ENCODE measurements at regions not wholly inside any gene's neighbourhood (a gene's known extent, or its start where the extent isn't known, plus 50 kb on each side); places are given as distances from the start of the nearest gene placed in this dataset.
A peak's percentile ranks its signal among the peaks of the same experiment; 100 is the strongest.
"Not testable (repeated sequence)": the region's sequence is repeated elsewhere in the genome, so short reads cannot be mapped to it uniquely, and the experiment has no call there.

GRCh38 chr2:36125702-36126101, 229.9 kb upstream of the CRIM1 start:
- Histone ChIP-seq H3K27me3 (ENCODE audit: insufficient read depth, poor library complexity, severe bottlenecking) (no peaks in the 10 kb centered on the region), H3K4me3 (replicated peaks; ENCODE audit: insufficient read depth, low read length) (no peak overlapping the region), H3K27ac (replicated peaks) (no peak overlapping the region)
- DNase-seq (ENCODE audit: low read depth in 1 of 2, low spot score in 1 of 2): no peak
- TF ChIP-seq CTCF (IDR thresholded peaks at IDR 0.05; ENCODE audit: insufficient read depth, low read length): no peak
- TF ChIP-seq GABPA (IDR thresholded peaks at IDR 0.05; ENCODE audit: low read depth): no peak
- TF ChIP-seq REST (IDR thresholded peaks at IDR 0.05; ENCODE audit: insufficient replicate concordance, low read depth): no peak
- no peak for TF ChIP-seq POLR2AphosphoS5 (IDR thresholded peaks at IDR 0.05; ENCODE audit: low read depth)
- no peak for TF ChIP-seq SPI1 (IDR thresholded peaks at IDR 0.05; ENCODE audit: borderline replicate concordance, low read depth)

- H3K4me3 ChIP-seq (replicated peaks; ENCODE audit: insufficient read depth, low read length): no peak overlapping the region
- DNase-seq (ENCODE audit: low read depth in 1 of 2, low spot score in 1 of 2): no peak
- no peak overlapping the region for H3K27ac ChIP-seq (replicated peaks)
- no peaks in the 10 kb centered on the region for H3K27me3 ChIP-seq (ENCODE audit: insufficient read depth, poor library complexity, severe bottlenecking)
- no peak for TF ChIP-seq SPI1 (IDR thresholded peaks at IDR 0.05; ENCODE audit: borderline replicate concordance, low read depth)
Measured at GRCh38 chr2:36123995-36124394, 231.6 kb upstream of the CRIM1 start.

GRCh38 chr2:36097022-36097421, 258.6 kb upstream of the CRIM1 start:
- H3K4me3 ChIP-seq (replicated peaks; ENCODE audit: insufficient read depth, low read length): no peak overlapping the region
- H3K27ac ChIP-seq (replicated peaks): no peak overlapping the region
- TF ChIP-seq GABPA (IDR thresholded peaks at IDR 0.05; ENCODE audit: low read depth): no peak
- TF ChIP-seq SPI1 (IDR thresholded peaks at IDR 0.05; ENCODE audit: borderline replicate concordance, low read depth): no peak
- TF ChIP-seq CTCF (IDR thresholded peaks at IDR 0.05; ENCODE audit: insufficient read depth, low read length): no peak
- no peak for TF ChIP-seq POLR2AphosphoS5 (IDR thresholded peaks at IDR 0.05; ENCODE audit: low read depth)
- TF ChIP-seq REST (IDR thresholded peaks at IDR 0.05; ENCODE audit: insufficient replicate concordance, low read depth): no peak
- DNase-seq (ENCODE audit: low read depth in 1 of 2, low spot score in 1 of 2): no peak
- H3K27me3 ChIP-seq (ENCODE audit: insufficient read depth, poor library complexity, severe bottlenecking): no peaks in the 10 kb centered on the region

GRCh38 chr2:36091844-36092741, 263.5 kb upstream of the CRIM1 start:
- not testable (repeated sequence) for DNase-seq (ENCODE audit: low read depth in 1 of 2, low spot score in 1 of 2); H3K27ac ChIP-seq (replicated peaks); H3K4me3 ChIP-seq (replicated peaks; ENCODE audit: insufficient read depth, low read length); H3K27me3 ChIP-seq (ENCODE audit: insufficient read depth, poor library complexity, severe bottlenecking)
- peak; percentile 69 for TF ChIP-seq SPI1 (IDR thresholded peaks at IDR 0.05; ENCODE audit: borderline replicate concordance, low read depth)

Measured in HL-60 (cell line).